ENCODE measurements at regions not wholly inside any gene's neighbourhood (a gene's known extent, or its start where the extent isn't known, plus 50 kb on each side); places are given as distances from the start of the nearest gene placed in this dataset.
"Not testable (repeated sequence)": the region's sequence is repeated elsewhere in the genome, so short reads cannot be mapped to it uniquely, and the experiment has no call there.

DNA sequence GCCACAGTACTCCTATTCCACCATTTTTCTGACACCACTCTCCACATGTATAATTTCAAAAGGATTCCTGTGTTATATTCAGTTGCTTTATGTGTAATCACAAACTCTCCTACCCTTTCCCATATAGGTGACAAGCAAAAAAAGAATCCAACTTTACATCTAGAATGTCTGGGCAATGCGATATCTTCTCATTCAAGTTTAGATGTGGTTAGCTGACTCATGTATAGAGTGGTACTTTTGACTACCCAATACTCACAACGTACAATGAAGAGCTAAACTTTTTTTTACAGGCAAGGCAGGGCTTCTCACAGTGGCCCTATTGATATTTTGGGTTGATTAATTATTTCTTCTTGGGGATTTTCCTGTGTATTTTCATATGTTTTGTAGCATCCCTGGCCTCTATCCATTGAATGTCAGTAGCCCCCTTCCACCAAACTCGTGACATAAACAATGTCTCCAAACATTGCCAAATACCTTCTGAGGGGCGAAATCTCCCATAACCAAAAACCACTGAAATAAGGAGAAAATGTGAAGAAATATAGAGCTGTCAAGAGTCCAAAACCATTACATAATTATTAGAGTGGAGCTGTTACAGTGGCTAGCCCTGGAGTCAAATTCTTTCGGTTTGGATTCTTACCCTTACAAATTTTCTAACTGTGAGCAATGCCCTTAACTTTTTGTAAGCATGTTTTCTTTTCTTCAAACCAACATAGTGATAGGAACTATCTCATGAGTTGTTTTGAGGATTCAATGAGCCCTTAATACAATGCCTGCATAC lies 342.6 kb downstream of the NSUN3 start:
- DNase-seq (ENCODE audit: low read depth, low spot score), result no peak

DNA sequence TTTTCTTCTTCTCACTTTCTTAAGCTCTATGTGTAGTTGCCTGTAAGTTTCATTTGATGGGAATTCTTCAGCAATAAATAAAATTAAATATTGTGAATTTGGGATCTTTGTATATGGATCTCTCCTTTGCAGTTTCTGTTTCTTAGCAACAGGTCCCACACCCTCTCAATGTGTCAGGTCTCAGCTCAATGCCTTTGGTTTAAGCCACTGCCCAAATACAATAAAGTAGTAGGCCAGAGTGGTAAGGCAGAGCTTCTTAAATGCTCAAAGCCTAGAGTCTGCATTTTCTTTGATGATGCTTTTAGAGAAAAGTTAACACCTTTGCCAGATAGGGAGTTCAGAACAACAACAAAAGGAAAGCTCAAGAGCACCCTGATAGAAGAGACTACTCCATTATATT lies 343.7 kb downstream of the NSUN3 start:
- no peak for DNase-seq (ENCODE audit: low read depth, low spot score)

- DNase-seq (ENCODE audit: low read depth, low spot score), result not testable (repeated sequence)
Observed at GRCh38 chr3:94412936-94413335, 350.1 kb downstream of the NSUN3 start.

GRCh38 chr3:94413336-94414108 lies 350.7 kb downstream of the NSUN3 start:
- no peak for DNase-seq (ENCODE audit: low read depth, low spot score)

- DNase-seq (ENCODE audit: low read depth, low spot score), result no peak
Observed at GRCh38 chr3:94414418-94414817, 351.6 kb downstream of the NSUN3 start.

- no peak for DNase-seq (ENCODE audit: low read depth, low spot score)
Observed at GRCh38 chr3:94416768-94417167, 353.9 kb downstream of the NSUN3 start.

DNA sequence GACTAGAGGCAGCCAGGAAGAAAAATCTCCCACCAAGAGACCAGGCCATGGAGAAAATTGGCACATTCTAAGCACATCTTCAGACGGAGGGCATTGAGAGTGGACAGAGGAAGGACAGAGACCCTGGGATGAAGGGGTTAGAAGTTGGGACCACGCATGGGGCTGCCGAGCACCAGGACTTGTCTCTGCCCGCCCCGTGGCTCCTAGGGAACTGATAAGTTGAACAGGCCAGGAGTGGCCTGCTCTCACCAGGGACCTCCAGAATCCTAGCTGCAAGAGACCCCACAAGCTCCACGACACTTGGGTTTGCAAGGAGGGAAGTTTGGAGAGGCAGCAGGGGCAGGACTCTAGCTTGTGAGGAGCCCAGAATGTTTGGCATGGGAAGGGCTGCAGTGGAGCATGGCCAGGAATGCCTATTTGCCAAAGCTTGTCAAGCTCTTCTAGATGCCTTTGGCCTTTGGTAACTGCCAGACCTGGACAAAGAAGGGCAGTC lies 355.1 kb downstream of the NSUN3 start:
- no peak for DNase-seq (ENCODE audit: low read depth, low spot score)

- DNase-seq (ENCODE audit: low read depth, low spot score), result no peak
Observed at GRCh38 chr3:94420931-94421330, 358.1 kb downstream of the NSUN3 start.

DNA sequence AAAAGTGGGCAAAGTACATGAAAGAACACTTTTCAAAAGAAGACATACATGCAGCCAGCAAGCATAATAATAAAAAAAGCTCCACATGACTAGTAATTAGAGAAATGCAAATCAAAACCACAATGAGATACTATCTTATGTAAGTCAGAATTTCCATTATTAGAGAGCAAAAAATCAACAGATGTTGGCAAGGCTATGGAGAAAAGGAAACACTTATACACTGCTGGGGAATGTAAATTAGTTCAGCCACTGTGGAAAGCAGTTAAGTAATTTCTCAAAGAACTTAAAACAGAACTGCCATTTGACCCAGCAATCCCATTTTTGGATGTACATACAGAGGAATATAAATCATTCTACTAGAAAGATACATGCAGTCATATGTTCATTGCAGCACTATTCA lies 360.7 kb downstream of the NSUN3 start:
- DNase-seq (ENCODE audit: low read depth, low spot score), result no peak

- no peak for DNase-seq (ENCODE audit: low read depth, low spot score)
Observed at GRCh38 chr3:94429517-94429916, 366.7 kb downstream of the NSUN3 start.

DNA sequence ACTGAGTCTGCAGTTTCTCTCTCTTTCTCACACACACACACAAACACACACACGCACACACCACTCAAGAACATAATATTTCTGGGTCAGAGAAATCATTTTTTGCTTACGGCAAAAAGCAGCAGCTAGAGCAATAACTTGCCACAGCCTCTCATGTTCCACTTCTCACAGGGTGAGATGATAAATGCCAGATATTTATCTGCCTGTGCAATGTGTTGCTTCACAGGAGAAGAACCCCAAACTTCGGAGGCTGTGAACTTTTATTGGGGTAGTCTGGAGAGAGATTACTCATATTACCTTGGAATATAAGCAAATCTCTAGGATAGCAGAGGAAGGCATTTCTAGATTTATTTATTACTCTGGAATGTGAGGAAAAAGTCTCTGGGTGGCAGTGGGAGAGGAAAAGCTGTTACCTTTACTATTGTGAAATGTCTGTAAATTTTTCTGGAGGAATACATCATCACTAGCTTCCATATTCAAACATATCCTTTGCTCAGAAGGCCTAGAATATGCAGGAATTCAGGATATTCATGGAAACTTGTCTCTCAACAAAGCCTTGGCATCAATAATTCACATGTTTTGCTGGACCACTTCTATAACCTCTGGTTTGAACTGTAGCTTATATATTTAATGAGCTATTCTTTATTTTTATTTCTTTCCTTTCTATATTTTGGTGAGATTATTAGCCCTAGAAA lies 369.2 kb downstream of the NSUN3 start:
- no peak for DNase-seq (ENCODE audit: low read depth, low spot score)

- peak; percentile 24 for DNase-seq (ENCODE audit: low read depth, low spot score)
Observed at GRCh38 chr3:94433811-94434210, 370.9 kb downstream of the NSUN3 start.

DNA sequence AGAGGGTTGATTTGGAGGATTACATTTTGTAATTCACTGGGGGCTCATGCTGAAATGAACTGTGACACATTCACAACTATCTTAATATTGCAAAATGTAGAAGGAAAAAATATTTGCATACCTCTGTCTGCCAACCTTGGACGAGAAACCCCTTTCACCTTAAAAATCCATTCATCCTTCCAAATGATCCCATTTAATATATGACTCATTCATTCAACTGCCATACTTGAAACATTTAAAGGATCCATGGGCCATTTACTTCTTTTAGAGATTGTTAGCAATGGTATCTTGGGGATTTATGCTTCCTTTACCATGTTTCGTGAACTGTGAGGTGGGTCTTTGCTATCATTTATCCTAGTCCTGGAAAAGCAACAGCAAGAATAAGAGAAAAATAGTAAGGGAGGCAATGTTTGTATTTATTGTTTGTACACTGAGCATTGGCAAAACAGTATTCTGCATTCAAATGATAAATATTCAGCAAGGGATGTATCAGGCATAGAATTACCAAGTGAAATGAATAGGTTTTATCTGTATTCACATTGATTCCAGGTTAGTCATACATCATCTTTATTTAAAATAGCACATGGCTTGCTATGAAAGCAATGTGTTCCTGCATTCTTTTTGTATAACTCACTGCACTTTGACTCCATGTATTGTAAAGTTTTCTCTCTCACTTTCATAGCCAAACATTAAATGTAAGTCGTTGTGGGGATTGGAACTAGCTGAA lies 378.1 kb downstream of the NSUN3 start:
- peak; percentile 46 for DNase-seq (ENCODE audit: low read depth, low spot score)

DNA sequence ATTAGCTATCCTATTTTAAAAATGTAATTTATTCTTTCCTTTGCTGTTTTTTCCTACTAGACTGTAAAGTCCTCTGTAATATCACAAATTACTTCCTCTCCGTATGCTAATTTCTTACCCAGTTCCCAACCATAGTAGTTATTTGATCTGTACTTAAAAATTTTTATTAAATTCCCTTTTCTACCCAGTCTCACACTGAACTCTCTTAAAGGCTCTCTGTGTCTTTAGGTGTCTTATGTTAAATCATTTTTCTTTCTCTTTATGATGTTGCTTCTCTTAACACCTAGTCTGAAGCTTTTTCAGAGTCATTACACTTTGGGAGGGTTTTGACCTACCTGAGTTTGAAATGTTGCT lies 378.6 kb downstream of the NSUN3 start:
- no peak for DNase-seq (ENCODE audit: low read depth, low spot score)

DNA sequence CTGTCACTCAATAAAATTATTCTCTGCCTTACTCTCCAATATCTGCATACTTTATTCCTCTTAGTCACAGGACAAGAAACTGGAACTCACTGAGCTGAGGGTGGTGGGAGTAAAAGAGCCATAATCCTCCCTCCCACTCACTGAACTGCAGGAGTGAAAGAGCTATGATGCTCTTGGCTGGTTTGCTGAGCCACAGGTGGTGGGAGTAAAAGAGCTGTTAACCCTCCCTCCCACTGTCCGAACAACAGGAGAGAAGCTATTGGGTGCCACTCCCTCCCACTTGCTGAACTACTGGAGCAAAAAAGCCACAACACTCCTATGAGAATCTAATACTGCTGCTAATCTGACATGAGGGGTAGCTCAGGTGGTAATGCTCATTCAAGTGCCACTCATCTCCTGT lies 391.0 kb downstream of the NSUN3 start:
- DNase-seq (ENCODE audit: low read depth, low spot score), result no peak

DNA sequence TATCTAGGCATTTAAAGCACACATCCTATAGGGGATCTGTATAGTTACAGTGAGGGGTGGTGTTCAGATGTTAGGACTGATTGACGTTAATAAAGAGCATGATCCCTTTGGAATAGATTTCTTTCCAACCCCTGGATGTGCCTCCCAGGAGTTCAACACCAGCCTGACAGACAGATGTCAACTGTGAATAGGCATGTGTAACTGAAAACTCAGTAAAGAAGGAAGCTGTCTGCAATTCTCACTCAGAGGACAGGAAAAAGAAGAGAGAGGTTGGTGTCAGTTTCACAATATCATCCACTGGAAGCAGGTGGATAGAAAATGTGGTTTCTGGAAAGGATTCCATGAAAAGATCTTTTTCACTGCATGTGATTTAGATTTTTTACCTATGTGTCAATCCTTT lies 396.3 kb downstream of the NSUN3 start:
- DNase-seq (ENCODE audit: low read depth, low spot score), result no peak

DNA sequence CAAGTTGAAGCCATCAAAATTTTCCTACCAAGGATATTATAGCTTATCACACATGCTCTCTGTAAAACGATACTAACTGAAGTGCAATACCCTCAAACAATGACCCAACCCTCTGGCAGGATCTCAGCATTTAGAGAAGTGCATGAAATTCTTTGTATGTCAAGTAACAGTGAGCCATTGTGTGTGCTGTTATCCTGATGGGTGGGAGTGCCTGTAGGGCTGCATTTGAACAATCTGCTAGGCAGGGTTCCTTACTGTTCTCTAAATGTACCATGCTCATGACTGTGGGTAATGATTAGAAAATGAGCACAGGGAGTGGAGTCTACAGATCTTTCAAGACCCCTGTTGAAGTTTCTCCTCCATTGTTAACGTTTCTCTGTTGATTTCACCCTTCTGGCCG lies 398.1 kb downstream of the NSUN3 start:
- DNase-seq (ENCODE audit: low read depth, low spot score), result no peak

GRCh38 chr3:94462931-94463330 lies 400.1 kb downstream of the NSUN3 start:
- DNase-seq (ENCODE audit: low read depth, low spot score), result no peak

DNA sequence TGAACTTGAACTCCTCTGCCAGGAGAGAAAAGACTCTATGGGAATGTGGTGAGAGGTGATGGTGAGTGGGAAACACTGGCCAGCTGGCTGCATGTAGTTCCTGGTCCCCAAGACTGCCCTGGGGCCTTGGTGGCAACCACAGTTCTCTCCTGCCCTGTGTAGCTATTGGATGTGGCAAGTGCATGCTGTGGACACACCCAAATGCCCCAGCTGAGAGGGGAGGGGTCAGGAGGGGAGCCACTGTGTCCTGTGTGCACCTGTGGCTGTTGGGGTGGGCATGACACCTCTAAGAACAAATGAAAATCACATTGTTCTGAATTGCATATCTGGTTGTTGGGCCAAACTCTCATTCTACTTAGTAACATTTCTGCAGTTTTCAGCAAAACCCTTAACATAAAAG lies 409.6 kb downstream of the NSUN3 start:
- DNase-seq (ENCODE audit: low read depth, low spot score), result no peak

DNA sequence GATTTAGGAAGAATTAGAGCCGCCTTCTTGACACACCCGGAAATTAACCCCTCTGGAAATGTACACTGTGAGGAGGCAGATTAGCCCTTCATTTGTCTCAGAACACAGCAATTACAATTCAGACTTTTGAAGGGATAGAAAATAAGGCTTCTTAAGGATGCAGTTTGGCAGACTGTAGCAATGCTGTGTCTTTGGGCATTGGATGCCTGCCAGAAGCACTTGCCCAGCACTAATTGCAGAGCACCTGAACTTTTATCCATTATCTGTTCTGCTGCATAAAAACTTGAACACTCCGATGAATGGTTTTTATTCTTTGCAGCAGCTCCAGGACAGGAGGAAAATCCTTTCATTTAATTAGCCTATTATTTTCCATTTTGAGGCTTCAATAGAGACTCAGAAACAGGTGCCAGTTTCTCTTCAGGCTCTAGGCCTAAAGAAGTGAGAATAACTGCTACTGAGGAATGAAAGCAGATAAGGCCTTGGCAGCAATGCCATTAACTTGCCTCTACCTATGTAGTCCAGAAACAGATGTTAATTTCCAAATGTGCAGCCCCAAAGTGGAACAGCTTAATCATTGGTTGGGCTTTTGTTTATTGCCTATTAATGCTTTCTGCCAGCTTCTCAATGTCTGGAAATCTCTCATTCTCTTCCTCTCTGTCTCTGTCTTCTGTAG lies 418.5 kb downstream of the NSUN3 start:
- DNase-seq (ENCODE audit: low read depth, low spot score), result no peak

DNA sequence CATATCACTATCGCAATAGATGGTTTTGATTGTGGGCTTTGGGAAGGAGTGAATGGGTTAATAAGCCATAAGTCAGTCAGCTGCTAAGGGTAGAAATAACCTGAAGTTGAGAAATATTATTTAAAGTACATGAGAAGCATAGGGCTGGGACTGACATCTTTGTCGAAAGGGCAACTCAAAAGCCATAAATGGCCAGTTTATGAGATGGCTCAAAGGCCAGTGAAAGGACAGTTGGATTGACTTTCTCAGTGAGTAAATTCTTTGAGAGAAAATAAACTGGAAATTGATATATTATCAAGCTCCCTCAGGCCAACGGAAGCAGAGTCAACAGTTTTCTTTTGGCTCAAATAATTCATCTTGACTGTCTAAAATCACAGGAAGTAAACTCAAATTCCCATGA lies 419.8 kb downstream of the NSUN3 start:
- DNase-seq (ENCODE audit: low read depth, low spot score), result no peak
